ENCODE measurements at regions not wholly inside any gene's neighbourhood (a gene's known extent, or its start where the extent isn't known, plus 50 kb on each side); places are given as distances from the start of the nearest gene placed in this dataset.

GRCh38 chr5:111813537-111813936 is 56.5 kb upstream of the NREP start:
- CTCF ChIA-PET = no interaction called here
- H3K4me1 ChIP-seq (ENCODE audit: control insufficient read depth, insufficient read depth, low read length) = no peaks in the 10 kb centered on the region
- in situ Hi-C loops (cut with HindIII; ENCODE audit: low pct_unique_long_range_greater_than_20kb, low sequenced_read_pairs) = no loop called here
- no peak for TF ChIP-seq REST (IDR thresholded peaks at IDR 0.05; ENCODE audit: insufficient read depth in 1 of 2, low read depth in 2 of 2, low read length in 1 of 2)
- TF ChIP-seq, protein P1, sequence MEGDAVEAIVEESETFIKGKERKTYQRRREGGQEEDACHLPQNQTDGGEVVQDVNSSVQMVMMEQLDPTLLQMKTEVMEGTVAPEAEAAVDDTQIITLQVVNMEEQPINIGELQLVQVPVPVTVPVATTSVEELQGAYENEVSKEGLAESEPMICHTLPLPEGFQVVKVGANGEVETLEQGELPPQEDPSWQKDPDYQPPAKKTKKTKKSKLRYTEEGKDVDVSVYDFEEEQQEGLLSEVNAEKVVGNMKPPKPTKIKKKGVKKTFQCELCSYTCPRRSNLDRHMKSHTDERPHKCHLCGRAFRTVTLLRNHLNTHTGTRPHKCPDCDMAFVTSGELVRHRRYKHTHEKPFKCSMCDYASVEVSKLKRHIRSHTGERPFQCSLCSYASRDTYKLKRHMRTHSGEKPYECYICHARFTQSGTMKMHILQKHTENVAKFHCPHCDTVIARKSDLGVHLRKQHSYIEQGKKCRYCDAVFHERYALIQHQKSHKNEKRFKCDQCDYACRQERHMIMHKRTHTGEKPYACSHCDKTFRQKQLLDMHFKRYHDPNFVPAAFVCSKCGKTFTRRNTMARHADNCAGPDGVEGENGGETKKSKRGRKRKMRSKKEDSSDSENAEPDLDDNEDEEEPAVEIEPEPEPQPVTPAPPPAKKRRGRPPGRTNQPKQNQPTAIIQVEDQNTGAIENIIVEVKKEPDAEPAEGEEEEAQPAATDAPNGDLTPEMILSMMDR (IDR thresholded peaks at IDR 0.05) = no peak
- H3K4me3 ChIP-seq (ENCODE audit: low read depth in 2 of 2, low read length in 2 of 2) = no peak overlapping the region
- no peaks in the 10 kb centered on the region for H3K27me3 ChIP-seq (ENCODE audit: control insufficient read depth, insufficient read depth, low read length)
- DNase-seq (ENCODE audit: low read depth, low spot score) (no peak), ATAC-seq (no peak)
- no peak overlapping the region for H3K27ac ChIP-seq (ENCODE audit: low read length)
- intact Hi-C loops (cut with micrococcal nuclease; ENCODE audit: unreplicated experiment) = no loop called here
- BruUV-seq (replicated peaks) = no TSS peak
- no peaks in the 10 kb centered on the region for H3K9me3 ChIP-seq (ENCODE audit: control insufficient read depth, insufficient read depth, low read depth, low read length)
- H3K36me3 ChIP-seq (ENCODE audit: control insufficient read depth, insufficient read depth, low read length) = no peaks in the 10 kb centered on the region
- POLR2A ChIA-PET = no interaction called here

DNA sequence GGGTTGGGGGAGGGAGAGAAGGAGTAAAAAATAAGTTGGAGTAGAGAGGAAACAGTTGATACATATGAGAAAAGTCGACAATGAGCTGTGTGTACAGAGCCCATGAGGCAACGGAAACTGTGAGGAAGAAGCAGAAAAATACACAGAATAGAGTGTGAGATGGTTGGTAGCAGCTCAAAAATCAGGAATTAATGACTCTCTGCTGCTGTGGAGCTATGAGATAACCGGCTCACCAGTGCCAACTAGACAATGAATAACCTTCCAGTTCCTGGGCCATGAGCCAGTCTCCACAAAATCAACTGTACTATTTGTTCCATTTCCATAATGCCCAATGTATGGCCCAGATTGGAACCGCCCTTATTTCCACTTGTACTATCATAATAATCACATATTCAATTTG is 53.1 kb upstream of the NREP start:
- no TSS peak for BruUV-seq (replicated peaks)
- Histone ChIP-seq H3K4me1 (ENCODE audit: control insufficient read depth, insufficient read depth, low read length) (no peaks in the 10 kb centered on the region), H3K27ac (ENCODE audit: low read length) (no peak overlapping the region), H3K27me3 (ENCODE audit: control insufficient read depth, insufficient read depth, low read length) (no peaks in the 10 kb centered on the region), H3K4me3 (ENCODE audit: low read depth in 2 of 2, low read length in 2 of 2) (no peak overlapping the region), H3K36me3 (ENCODE audit: control insufficient read depth, insufficient read depth, low read length) (no peaks in the 10 kb centered on the region), H3K9me3 (ENCODE audit: control insufficient read depth, insufficient read depth, low read depth, low read length) (no peaks in the 10 kb centered on the region)
- intact Hi-C loops (cut with micrococcal nuclease; ENCODE audit: unreplicated experiment) = no loop called here
- ChIA-PET POLR2A (no interaction called here), CTCF (no interaction called here)
- TF ChIP-seq POLR2AphosphoS5 (IDR thresholded peaks at IDR 0.05; ENCODE audit: low read depth, low read length) (no peak), SIN3A (IDR thresholded peaks at IDR 0.05; ENCODE audit: borderline replicate concordance, insufficient read depth, low read depth, low read length) (no peak), REST (IDR thresholded peaks at IDR 0.05; ENCODE audit: insufficient read depth in 1 of 2, low read depth in 2 of 2, low read length in 1 of 2) (no peak), TCF7L2 (IDR thresholded peaks at IDR 0.05; ENCODE audit: low read depth, low read length) (no peak)
- TF ChIP-seq, protein P1 (IDR thresholded peaks at IDR 0.05) = no peak
- DNase-seq (ENCODE audit: low read depth, low spot score) (no peak), ATAC-seq (no peak)
- in situ Hi-C loops (cut with HindIII; ENCODE audit: low pct_unique_long_range_greater_than_20kb, low sequenced_read_pairs) = no loop called here

Measured in Panc1 (cell line).